ENCODE measurements at regions not wholly inside any gene's neighbourhood (a gene's known extent, or its start where the extent isn't known, plus 50 kb on each side); places are given as distances from the start of the nearest gene placed in this dataset.
A peak's percentile ranks its signal among the peaks of the same experiment; 100 is the strongest.

- Histone ChIP-seq H3K9me3 (ENCODE audit: control insufficient read depth, insufficient read depth, low read length) (no peaks in the 10 kb centered on the region), H3K4me3 (ENCODE audit: insufficient read depth, low read depth, low read length) (no peak overlapping the region), H2AK5ac (ENCODE audit: low read depth, low read length) (no peak overlapping the region), H3K4ac (ENCODE audit: low read depth, low read length) (no peak overlapping the region), H4K8ac (ENCODE audit: low read depth in 2 of 2, low read length in 2 of 2) (no peak overlapping the region), H3K9me1 (ENCODE audit: insufficient read depth, low read length) (no peaks in the 10 kb centered on the region), H3K9ac (ENCODE audit: low read depth, low read length) (no peak overlapping the region), H2AK9ac (replicated peaks; ENCODE audit: low read depth, low read length, poor library complexity) (peak overlapping the region; percentile 6), H3K27ac (ENCODE audit: insufficient read depth, low read length) (no peak overlapping the region), H2BK5ac (ENCODE audit: low read depth, low read length, poor library complexity, severe bottlenecking) (no peak overlapping the region), H3K4me1 (ENCODE audit: control insufficient read depth, insufficient read depth, low read length) (no peaks in the 10 kb centered on the region), H4K5ac (ENCODE audit: low read depth, low read length) (no peak overlapping the region), H3K56ac (ENCODE audit: extremely low read depth, insufficient read depth, low read length) (no peak overlapping the region), H3K27me3 (ENCODE audit: control insufficient read depth, insufficient read depth, low read length) (peaks cover 8% of the 10 kb centered on the region), H2AFZ (replicated peaks; ENCODE audit: low read length, poor library complexity) (no peak overlapping the region), H3K14ac (replicated peaks; ENCODE audit: low read depth, low read length) (no peak overlapping the region), H2BK120ac (ENCODE audit: low read depth, low read length) (no peak overlapping the region), H3K79me1 (ENCODE audit: low read depth in 1 of 2, low read length in 2 of 2) (no peaks in the 10 kb centered on the region), H3K18ac (ENCODE audit: low read depth, low read length) (no peak overlapping the region), H4K20me1 (ENCODE audit: insufficient read depth, low read length) (no peaks in the 10 kb centered on the region), H3K23ac (ENCODE audit: low read depth, low read length) (no peak overlapping the region), H4K91ac (ENCODE audit: insufficient read depth, low read depth, low read length) (no peak overlapping the region), H3K4me2 (ENCODE audit: low read depth, low read length) (no peak overlapping the region), H2BK20ac (ENCODE audit: low read depth, low read length) (no peak overlapping the region), H3K36me3 (ENCODE audit: control insufficient read depth, insufficient read depth, low read length) (no peaks in the 10 kb centered on the region), H2BK15ac (ENCODE audit: low read depth, low read length) (no peak overlapping the region)
- CTCF ChIA-PET: interaction anchor here (0.5 kb wide), 1 partner anchor 1597 kb away, joined by 5 read pairs; no protein-coding TSS in a partner anchor
- in situ Hi-C loops (cut with MboI; ENCODE audit: low sequenced_read_pairs) (no loop called here), dilution Hi-C loops (cut with HindIII; ENCODE audit: low sequenced_read_pairs, unreplicated experiment) (no loop called here), intact Hi-C loops (cut with micrococcal nuclease) (no loop called here)
- ATAC-seq (ENCODE audit: low read depth): no peak
- TF ChIP-seq CTCF (conservative IDR thresholded peaks at IDR 0.05; ENCODE audit: low read depth, low read length) (no peak), NFE2L2 (IDR thresholded peaks at IDR 0.05; ENCODE audit: low read depth, low read length) (no peak), RAD21 (IDR thresholded peaks at IDR 0.05; ENCODE audit: low read length) (no peak), MXI1 (IDR thresholded peaks at IDR 0.05; ENCODE audit: borderline replicate concordance, low read depth, low read length) (no peak), CHD1 (IDR thresholded peaks at IDR 0.05; ENCODE audit: low read depth, low read length) (no peak), RFX5 (IDR thresholded peaks at IDR 0.05; ENCODE audit: low read depth, low read length) (no peak), CEBPB (IDR thresholded peaks at IDR 0.05; ENCODE audit: low read depth, low read length) (no peak), FOS (IDR thresholded peaks at IDR 0.05; ENCODE audit: low read depth, low read length) (no peak), MAZ (IDR thresholded peaks at IDR 0.05; ENCODE audit: borderline replicate concordance, low read depth, low read length) (no peak)
- TF ChIP-seq, protein P1, sequence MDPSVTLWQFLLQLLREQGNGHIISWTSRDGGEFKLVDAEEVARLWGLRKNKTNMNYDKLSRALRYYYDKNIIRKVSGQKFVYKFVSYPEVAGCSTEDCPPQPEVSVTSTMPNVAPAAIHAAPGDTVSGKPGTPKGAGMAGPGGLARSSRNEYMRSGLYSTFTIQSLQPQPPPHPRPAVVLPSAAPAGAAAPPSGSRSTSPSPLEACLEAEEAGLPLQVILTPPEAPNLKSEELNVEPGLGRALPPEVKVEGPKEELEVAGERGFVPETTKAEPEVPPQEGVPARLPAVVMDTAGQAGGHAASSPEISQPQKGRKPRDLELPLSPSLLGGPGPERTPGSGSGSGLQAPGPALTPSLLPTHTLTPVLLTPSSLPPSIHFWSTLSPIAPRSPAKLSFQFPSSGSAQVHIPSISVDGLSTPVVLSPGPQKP (IDR thresholded peaks at IDR 0.05; ENCODE audit: borderline replicate concordance, low read depth, low read length): no peak
- WGBS, 2 experiments (ENCODE audit: extremely low coverage in 2 of 2, insufficient read length in 1 of 2): 60% methylated on average over 1 of the region's 17 CpGs; no CpG with 5 or more reads in 1 of the 2 experiments
- no peak for DNase-seq
- no TSS peak for BruUV-seq (replicated peaks)
- POLR2A ChIA-PET (ENCODE audit: unreplicated experiment): no interaction called here
Measured at GRCh38 chr18:76579301-76579695, 84.3 kb upstream of the ZNF516 start.

Data from IMR-90 (cell line).